Skeletal muscle tissue (tissue), 3 donors: ENCODE measurements at regions not wholly inside any gene's neighbourhood (a gene's known extent, or its start where the extent isn't known, plus 50 kb on each side); places are given as distances from the start of the nearest gene placed in this dataset.

ENCODE experiments used
- H3K27ac ChIP-seq: one replicate; pipeline ENCODE4 v1.7.0; 2013; ENCODE audit warnings: mild to moderate bottlenecking, low read depth, low read length, inconsistent platforms
- H3K27me3 ChIP-seq, 3 donors: one replicate each; pipeline ENCODE4 v1.7.0; 2013; ENCODE audit warnings: low read length in 3 of 3; ENCODE audit not compliant: control insufficient read depth in 3 of 3, insufficient read depth in 3 of 3
- H3K36me3 ChIP-seq, 3 donors: one replicate each; pipeline ENCODE4 v1.7.0; 2013; ENCODE audit warnings: low read length in 3 of 3; ENCODE audit not compliant: control insufficient read depth in 3 of 3, insufficient read depth in 3 of 3
- H3K4me1 ChIP-seq, 3 donors: one replicate each; pipeline ENCODE4 v1.7.0; 2013; ENCODE audit warnings: low read length in 3 of 3, mild to moderate bottlenecking in 3 of 3; ENCODE audit not compliant: control insufficient read depth in 3 of 3, insufficient read depth in 3 of 3
- H3K4me3 ChIP-seq, 3 donors: one replicate each; pipeline ENCODE4 v1.7.0; 2013; ENCODE audit warnings: low read length in 3 of 3
- H3K9ac ChIP-seq, 3 donors: one replicate each; pipeline ENCODE4 v1.7.0; 2013; ENCODE audit warnings: low read length in 3 of 3, mild to moderate bottlenecking in 3 of 3, moderate library complexity in 2 of 3, low read depth in 1 of 3
- H3K9me3 ChIP-seq, 3 donors: one replicate each; pipeline ENCODE4 v1.7.0; 2013; ENCODE audit warnings: low read length in 3 of 3; ENCODE audit not compliant: control insufficient read depth in 3 of 3
- donor health status: Osteomylitis.

- Histone ChIP-seq H3K36me3 (no peaks in the 10 kb centered on the region), H3K27ac (no peak overlapping the region), H3K4me1 (no peaks in the 10 kb centered on the region), H3K4me3 (no peak overlapping the region), H3K9me3 (no peaks in the 10 kb centered on the region), H3K9ac (no peak overlapping the region), H3K27me3 (no peaks in the 10 kb centered on the region)
Measured at GRCh38 chr3:77902675-77903074, 862.8 kb downstream of the ROBO2 start.

- H3K27me3 ChIP-seq, result no peaks in the 10 kb centered on the region
- no peaks in the 10 kb centered on the region for H3K4me1 ChIP-seq
- H3K4me3 ChIP-seq, result no peak overlapping the region
- H3K36me3 ChIP-seq, result no peaks in the 10 kb centered on the region
- H3K27ac ChIP-seq, result no peak overlapping the region
- no peak overlapping the region for H3K9ac ChIP-seq
- H3K9me3 ChIP-seq, result no peaks in the 10 kb centered on the region
Measured at GRCh38 chr3:77906102-77906709, 866.3 kb downstream of the ROBO2 start.

GRCh38 chr3:77913524-77914174, 873.8 kb downstream of the ROBO2 start:
- Histone ChIP-seq H3K9ac (no peak overlapping the region), H3K27me3 (no peaks in the 10 kb centered on the region), H3K4me3 (no peak overlapping the region), H3K4me1 (no peaks in the 10 kb centered on the region), H3K27ac (no peak overlapping the region), H3K36me3 (no peaks in the 10 kb centered on the region), H3K9me3 (no peaks in the 10 kb centered on the region)

DNA sequence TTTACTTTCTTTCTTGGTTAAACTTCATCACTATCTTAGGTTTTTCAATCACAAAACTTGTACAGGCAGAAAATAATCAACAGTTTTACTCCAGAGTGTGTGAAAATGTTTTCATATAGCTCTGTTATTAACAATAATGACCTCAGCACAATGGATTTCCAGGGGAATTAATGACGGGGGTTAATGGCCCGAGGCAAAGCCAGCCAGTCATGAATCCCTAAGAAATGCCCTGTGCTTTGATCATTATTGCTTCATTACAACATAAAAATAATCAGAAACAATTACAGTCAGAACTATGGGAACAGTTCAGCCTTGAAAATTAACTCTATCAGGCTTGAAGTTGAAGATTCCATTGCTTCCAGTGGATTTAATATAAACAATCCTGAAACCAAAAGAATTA, 875.4 kb downstream of the ROBO2 start:
- no peaks in the 10 kb centered on the region for H3K27me3 ChIP-seq
- no peaks in the 10 kb centered on the region for H3K4me1 ChIP-seq
- peaks cover 0 to 3% (median 0%) of the 10 kb centered on the region in 3 donors for H3K9me3 ChIP-seq
- no peak overlapping the region for H3K27ac ChIP-seq
- no peak overlapping the region for H3K9ac ChIP-seq
- no peaks in the 10 kb centered on the region for H3K36me3 ChIP-seq
- H3K4me3 ChIP-seq, result no peak overlapping the region

- Histone ChIP-seq H3K27ac (no peak overlapping the region), H3K9me3 (peaks cover 0 to 6% (median 0%) of the 10 kb centered on the region in 3 donors), H3K27me3 (no peaks in the 10 kb centered on the region), H3K4me1 (no peaks in the 10 kb centered on the region), H3K9ac (no peak overlapping the region), H3K4me3 (no peak overlapping the region), H3K36me3 (no peaks in the 10 kb centered on the region)
Measured at GRCh38 chr3:77917225-77917624, 877.3 kb downstream of the ROBO2 start.

GRCh38 chr3:77919244-77919643, 879.3 kb downstream of the ROBO2 start:
- H3K36me3 ChIP-seq, result no peaks in the 10 kb centered on the region
- H3K27ac ChIP-seq, result no peak overlapping the region
- H3K9ac ChIP-seq, result no peak overlapping the region
- no peak overlapping the region for H3K4me3 ChIP-seq
- no peaks in the 10 kb centered on the region for H3K27me3 ChIP-seq
- peaks cover 0 to 6% (median 0%) of the 10 kb centered on the region in 3 donors for H3K9me3 ChIP-seq
- no peaks in the 10 kb centered on the region for H3K4me1 ChIP-seq

- no peaks in the 10 kb centered on the region for H3K4me1 ChIP-seq
- H3K4me3 ChIP-seq, result no peak overlapping the region
- no peak overlapping the region for H3K9ac ChIP-seq
- no peaks in the 10 kb centered on the region for H3K27me3 ChIP-seq
- no peak overlapping the region for H3K27ac ChIP-seq
- no peaks in the 10 kb centered on the region for H3K36me3 ChIP-seq
- H3K9me3 ChIP-seq, result no peaks in the 10 kb centered on the region
Measured at GRCh38 chr3:77931255-77932009, 891.5 kb downstream of the ROBO2 start.

- H3K36me3 ChIP-seq, result no peaks in the 10 kb centered on the region
- H3K27ac ChIP-seq, result no peak overlapping the region
- H3K4me3 ChIP-seq, result no peak overlapping the region
- H3K27me3 ChIP-seq, result no peaks in the 10 kb centered on the region
- H3K4me1 ChIP-seq, result no peaks in the 10 kb centered on the region
- H3K9me3 ChIP-seq, result no peaks in the 10 kb centered on the region
- H3K9ac ChIP-seq, result no peak overlapping the region
Measured at GRCh38 chr3:77932926-77933325, 893.0 kb downstream of the ROBO2 start.

- no peak overlapping the region for H3K9ac ChIP-seq
- H3K27ac ChIP-seq, result no peak overlapping the region
- H3K27me3 ChIP-seq, result no peaks in the 10 kb centered on the region
- H3K36me3 ChIP-seq, result no peaks in the 10 kb centered on the region
- H3K4me1 ChIP-seq, result no peaks in the 10 kb centered on the region
- H3K9me3 ChIP-seq, result no peaks in the 10 kb centered on the region
- H3K4me3 ChIP-seq, result no peak overlapping the region
Measured at GRCh38 chr3:77933926-77934325, 894.0 kb downstream of the ROBO2 start.

GRCh38 chr3:77935418-77935817, 895.5 kb downstream of the ROBO2 start:
- H3K36me3 ChIP-seq, result no peaks in the 10 kb centered on the region
- no peaks in the 10 kb centered on the region for H3K27me3 ChIP-seq
- no peaks in the 10 kb centered on the region for H3K9me3 ChIP-seq
- no peaks in the 10 kb centered on the region for H3K4me1 ChIP-seq
- no peak overlapping the region for H3K27ac ChIP-seq
- no peak overlapping the region for H3K9ac ChIP-seq
- no peak overlapping the region for H3K4me3 ChIP-seq
